ENCODE measurements at regions not wholly inside any gene's neighbourhood (a gene's known extent, or its start where the extent isn't known, plus 50 kb on each side); places are given as distances from the start of the nearest gene placed in this dataset.

GRCh38 chr7:25032774-25033743 lies 53.1 kb upstream of the OSBPL3 start:
- no peak for DNase-seq
- intact Hi-C loops (cut with DNase I) = no loop called here

GRCh38 chr7:25031432-25031831 lies 51.5 kb upstream of the OSBPL3 start:
- intact Hi-C loops (cut with DNase I) = no loop called here
- no peak for DNase-seq

GRCh38 chr7:25031007-25031406 lies 51.0 kb upstream of the OSBPL3 start:
- DNase-seq = no peak
- intact Hi-C loops (cut with DNase I) = no loop called here

All from head of caudate nucleus (tissue), 42 donors.